Natural killer cell (primary cell): ENCODE measurements at regions not wholly inside any gene's neighbourhood (a gene's known extent, or its start where the extent isn't known, plus 50 kb on each side); places are given as distances from the start of the nearest gene placed in this dataset.
"Not testable (repeated sequence)": the region's sequence is repeated elsewhere in the genome, so short reads cannot be mapped to it uniquely, and the experiment has no call there.

ENCODE experiments used
- ATAC-seq, 3 donors: fragments of 150-1000 bp in 2 of 3; fragments of 200-7000 bp in 1 of 3; cut with Tn5 transposase; 1 replicate in 1 of 3; 2 replicates in 2 of 3; pipeline ENCODE4 v1.10.0; 2021; ENCODE audit warnings: mild to moderate bottlenecking in 2 of 3, moderate library complexity in 2 of 3
- DNase-seq, 2 donors: peaks; one replicate each; pipeline versions ENCODE4 v3.0.0 to v3.0.0-alpha.2; 2013 to 2021; ENCODE audit warnings: mixed read lengths in 1 of 2
- H3K27ac ChIP-seq: one replicate; pipeline ENCODE4 v1.5.1; 2013; ENCODE audit warnings: mild to moderate bottlenecking, low read length
- H3K27me3 ChIP-seq: one replicate; pipeline ENCODE4 v1.6.1; 2013; ENCODE audit warnings: low read length; ENCODE audit not compliant: control insufficient read depth, insufficient read depth
- H3K36me3 ChIP-seq: one replicate; pipeline ENCODE4 v1.6.1; 2013; ENCODE audit warnings: low read length; ENCODE audit not compliant: control insufficient read depth, insufficient read depth
- H3K4me1 ChIP-seq: one replicate; pipeline ENCODE4 v1.6.1; 2013; ENCODE audit warnings: low read length; ENCODE audit not compliant: control insufficient read depth, insufficient read depth
- H3K4me3 ChIP-seq: one replicate; pipeline ENCODE4 v1.5.1; 2013; ENCODE audit warnings: low read length
- H3K9me3 ChIP-seq: one replicate; pipeline ENCODE4 v1.6.1; 2013; ENCODE audit warnings: low read length; ENCODE audit not compliant: control insufficient read depth, insufficient read depth
- H3K27ac Mint-ChIP-seq, 2 donors: one replicate each; pipeline ENCODE4 v1.8.0; 2022; ENCODE audit warnings: mild to moderate bottlenecking in 2 of 2, mixed read lengths in 2 of 2, moderate library complexity in 1 of 2
- H3K27me3 Mint-ChIP-seq, 2 donors: one replicate each; pipeline ENCODE4 v1.8.0; 2022; ENCODE audit warnings: low read depth in 2 of 2, mixed read lengths in 2 of 2
- H3K36me3 Mint-ChIP-seq: one replicate; pipeline ENCODE4 v1.8.0; 2022; ENCODE audit warnings: mixed read lengths
- H3K4me1 Mint-ChIP-seq, 2 donors: one replicate each; pipeline ENCODE4 v1.8.0; 2022; ENCODE audit warnings: mixed read lengths in 2 of 2
- H3K4me3 Mint-ChIP-seq: one replicate; pipeline ENCODE4 v1.8.0; 2022; ENCODE audit warnings: mild to moderate bottlenecking, moderate library complexity, mixed read lengths
- H3K9me3 Mint-ChIP-seq, 2 donors: one replicate each; pipeline ENCODE4 v1.8.0; 2022; ENCODE audit warnings: mixed read lengths in 2 of 2
- WGBS: methylation state at CpG from one replicate; pipeline ENCODE4 v1.1.7; 2013; ENCODE audit warnings: missing lambda C conversion rate; ENCODE audit not compliant: insufficient coverage; 5-methylcytosine and 5-hydroxymethylcytosine counted together
- intact Hi-C: fragments of 100-400 bp; cut with micrococcal nuclease; formaldehyde crosslinking; loops from one replicate; pipeline ENCODE4 v1.14.2; 2022
- TF ChIP-seq, protein P1 (sequence below): fragments of 200-600 bp; IDR thresholded peaks from one replicate; pipeline ENCODE4 v1.8.0; 2022; ENCODE audit warnings: antibody characterized with exemption

DNA sequence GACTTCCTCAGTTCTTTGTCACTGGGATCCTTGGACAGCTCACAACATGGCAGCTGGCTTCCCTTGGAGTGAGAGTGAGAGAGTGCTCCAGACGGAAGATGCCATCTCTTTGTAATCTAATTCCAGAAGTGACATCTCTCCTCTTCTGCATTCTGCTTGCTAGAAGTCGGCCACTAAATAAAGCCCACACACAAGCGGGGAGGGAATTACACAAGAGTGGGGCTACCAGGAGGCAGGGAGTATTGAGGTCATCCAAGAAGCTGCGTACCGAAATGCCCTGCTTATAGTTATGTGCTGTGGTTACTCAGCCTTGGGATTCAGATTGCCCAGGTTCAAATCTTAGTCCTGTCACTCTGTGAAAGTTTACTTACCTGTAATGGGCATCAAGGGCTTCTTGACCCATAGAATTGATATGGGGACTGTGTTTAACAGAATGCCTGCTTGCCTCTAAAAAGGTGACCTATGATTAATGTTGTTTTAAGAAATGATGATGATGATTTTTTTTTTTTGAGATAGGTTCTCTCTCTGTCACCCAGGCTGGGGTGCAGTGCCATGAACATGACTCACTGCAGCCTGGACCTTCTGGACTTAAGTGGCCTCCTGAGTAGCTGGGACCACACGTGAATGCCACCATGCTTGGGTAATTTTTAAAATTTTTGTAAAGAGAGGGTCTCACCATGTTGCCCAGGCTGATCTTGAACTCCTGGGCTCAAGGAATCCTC is 120.9 kb upstream of the HS3ST2 start:
- intact Hi-C loops, result no loop called here

DNA sequence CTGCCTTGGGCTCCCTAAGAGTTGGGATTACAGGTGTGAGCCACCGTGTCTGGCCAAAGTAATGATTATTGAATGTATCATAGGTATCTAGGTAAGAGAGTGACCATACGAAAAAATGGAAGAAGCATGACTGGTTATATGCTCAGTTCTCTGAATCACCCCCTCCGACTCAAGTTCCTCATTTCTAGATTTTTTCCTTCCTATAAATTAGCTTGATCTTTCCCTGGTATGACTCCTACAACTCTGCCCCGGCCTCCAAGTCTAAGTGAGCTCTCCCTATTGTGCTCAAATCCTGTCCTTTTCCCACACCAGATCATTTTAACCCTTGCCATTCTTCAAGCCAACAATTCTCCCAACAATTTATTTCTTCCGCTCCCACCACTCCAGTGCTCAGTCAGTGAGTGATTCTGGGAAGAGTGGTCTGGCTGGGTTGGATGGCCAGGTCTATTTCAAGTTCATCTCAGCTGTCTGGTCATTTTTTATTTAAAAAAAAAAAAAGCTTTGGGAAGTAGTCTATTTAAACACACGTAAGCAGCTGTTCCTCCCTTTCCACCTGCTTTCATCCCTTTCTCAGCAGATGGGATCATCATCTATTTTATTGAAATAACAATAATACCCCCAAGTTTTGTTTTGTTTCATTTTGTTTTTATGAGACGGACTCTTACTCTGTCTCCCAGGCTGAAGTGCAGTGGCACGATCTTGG is 120.2 kb upstream of the HS3ST2 start:
- 59% methylated on average over 7 of the region's 8 CpGs for WGBS
- H3K27me3 Mint-ChIP-seq, result peaks cover 0 to 9% of the 10 kb centered on the region in 2 donors
- no peaks in the 10 kb centered on the region for H3K4me1 ChIP-seq
- ATAC-seq (no peak), DNase-seq (no peak)
- H3K36me3 ChIP-seq, result no peaks in the 10 kb centered on the region
- no peaks in the 10 kb centered on the region for H3K9me3 ChIP-seq
- no peaks in the 10 kb centered on the region for H3K36me3 Mint-ChIP-seq
- TF ChIP-seq, protein P1, sequence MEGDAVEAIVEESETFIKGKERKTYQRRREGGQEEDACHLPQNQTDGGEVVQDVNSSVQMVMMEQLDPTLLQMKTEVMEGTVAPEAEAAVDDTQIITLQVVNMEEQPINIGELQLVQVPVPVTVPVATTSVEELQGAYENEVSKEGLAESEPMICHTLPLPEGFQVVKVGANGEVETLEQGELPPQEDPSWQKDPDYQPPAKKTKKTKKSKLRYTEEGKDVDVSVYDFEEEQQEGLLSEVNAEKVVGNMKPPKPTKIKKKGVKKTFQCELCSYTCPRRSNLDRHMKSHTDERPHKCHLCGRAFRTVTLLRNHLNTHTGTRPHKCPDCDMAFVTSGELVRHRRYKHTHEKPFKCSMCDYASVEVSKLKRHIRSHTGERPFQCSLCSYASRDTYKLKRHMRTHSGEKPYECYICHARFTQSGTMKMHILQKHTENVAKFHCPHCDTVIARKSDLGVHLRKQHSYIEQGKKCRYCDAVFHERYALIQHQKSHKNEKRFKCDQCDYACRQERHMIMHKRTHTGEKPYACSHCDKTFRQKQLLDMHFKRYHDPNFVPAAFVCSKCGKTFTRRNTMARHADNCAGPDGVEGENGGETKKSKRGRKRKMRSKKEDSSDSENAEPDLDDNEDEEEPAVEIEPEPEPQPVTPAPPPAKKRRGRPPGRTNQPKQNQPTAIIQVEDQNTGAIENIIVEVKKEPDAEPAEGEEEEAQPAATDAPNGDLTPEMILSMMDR, result no peak
- H3K4me3 Mint-ChIP-seq, result no peak overlapping the region
- no peak overlapping the region for H3K27ac ChIP-seq
- H3K9me3 Mint-ChIP-seq, result no peaks in the 10 kb centered on the region
- H3K27me3 ChIP-seq, result peaks cover 4% of the 10 kb centered on the region
- H3K4me3 ChIP-seq, result no peak overlapping the region
- no peak overlapping the region for H3K27ac Mint-ChIP-seq
- intact Hi-C loops, result no loop called here
- H3K4me1 Mint-ChIP-seq, result no peaks in the 10 kb centered on the region

More for the DNA sequence above, 120.9 kb upstream of the HS3ST2 start:
- Mint-ChIP-seq H3K36me3 (no peaks in the 10 kb centered on the region), H3K9me3 (no peaks in the 10 kb centered on the region), H3K27me3 (peaks cover 0 to 1% of the 10 kb centered on the region in 2 donors), H3K4me1 (no peaks in the 10 kb centered on the region), H3K27ac (no peak overlapping the region), H3K4me3 (no peak overlapping the region)
- Histone ChIP-seq H3K27ac (no peak overlapping the region), H3K27me3 (peaks cover 4% of the 10 kb centered on the region), H3K4me1 (no peaks in the 10 kb centered on the region), H3K36me3 (no peaks in the 10 kb centered on the region), H3K9me3 (no peaks in the 10 kb centered on the region), H3K4me3 (no peak overlapping the region)
- TF ChIP-seq, protein P1, result no peak
- WGBS, result 89% methylated on average over 6 of the region's 6 CpGs
- DNase-seq (no peak), ATAC-seq (no peak)

DNA sequence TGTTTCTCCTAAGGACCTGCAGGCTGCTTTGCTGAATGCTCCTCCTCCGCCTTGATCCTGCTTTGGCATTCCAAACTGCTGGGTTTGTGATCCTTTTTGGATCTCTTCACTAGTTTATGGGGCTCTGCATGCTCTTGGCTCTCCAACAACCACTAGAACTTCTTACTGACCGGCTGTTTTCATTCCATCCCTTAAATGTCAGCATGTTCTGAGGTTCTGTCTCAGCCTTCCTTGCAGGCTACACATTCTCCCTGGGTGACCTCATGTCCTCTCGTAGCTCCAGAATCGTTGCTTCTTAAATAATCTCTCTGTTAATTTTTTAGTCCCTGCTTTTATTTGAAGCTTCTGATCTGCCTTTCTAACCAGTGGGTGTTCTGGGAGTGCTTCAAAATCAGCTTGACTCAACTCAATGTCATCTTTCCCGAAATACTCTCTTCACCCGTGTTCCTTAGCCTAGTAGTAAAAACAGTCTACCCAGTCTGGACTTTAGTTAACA is 119.0 kb upstream of the HS3ST2 start:
- no peak overlapping the region for H3K4me3 ChIP-seq
- TF ChIP-seq, protein P1, result no peak
- no peaks in the 10 kb centered on the region for H3K36me3 Mint-ChIP-seq
- intact Hi-C loops, result no loop called here
- H3K9me3 Mint-ChIP-seq, result no peaks in the 10 kb centered on the region
- no peak for ATAC-seq
- peaks cover 0 to 13% of the 10 kb centered on the region in 2 donors for H3K27me3 Mint-ChIP-seq
- no peaks in the 10 kb centered on the region for H3K36me3 ChIP-seq
- H3K9me3 ChIP-seq, result no peaks in the 10 kb centered on the region
- H3K4me1 Mint-ChIP-seq, result no peaks in the 10 kb centered on the region
- H3K27me3 ChIP-seq, result peaks cover 4% of the 10 kb centered on the region
- no peak overlapping the region for H3K27ac Mint-ChIP-seq
- no peak overlapping the region for H3K27ac ChIP-seq
- H3K4me1 ChIP-seq, result no peaks in the 10 kb centered on the region
- DNase-seq, result no peak
- no peak overlapping the region for H3K4me3 Mint-ChIP-seq
- WGBS, result 81% methylated on average over 6 of the region's 6 CpGs

DNA sequence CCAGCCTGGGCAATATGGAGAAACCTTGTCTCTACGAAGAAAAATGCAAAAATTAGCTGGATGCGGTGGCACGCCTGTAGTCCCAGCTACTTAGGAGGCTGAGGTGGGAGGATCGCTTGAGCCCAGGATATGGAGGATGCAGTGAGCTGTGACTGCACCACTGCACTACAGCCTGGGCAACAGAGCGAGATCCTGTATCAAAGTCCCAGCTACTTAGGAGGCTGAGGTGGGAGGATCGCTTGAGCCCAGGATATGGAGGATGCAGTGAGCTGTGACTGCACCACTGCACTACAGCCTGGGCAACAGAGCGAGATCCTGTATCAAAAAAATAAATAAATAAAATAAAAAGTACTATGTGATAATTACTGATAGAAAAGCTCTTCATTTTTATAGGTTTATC is 118.2 kb upstream of the HS3ST2 start:
- H3K27ac Mint-ChIP-seq, H3K4me1 ChIP-seq, DNase-seq, H3K4me3 ChIP-seq, H3K27ac ChIP-seq, H3K9me3 Mint-ChIP-seq, intact Hi-C loops, H3K36me3 Mint-ChIP-seq, ATAC-seq, H3K27me3 ChIP-seq, H3K4me3 Mint-ChIP-seq, H3K4me1 Mint-ChIP-seq, H3K36me3 ChIP-seq, H3K9me3 ChIP-seq: not testable (repeated sequence)
- WGBS, result 94% methylated on average over 6 of the region's 7 CpGs
- H3K27me3 Mint-ChIP-seq, result peaks cover 2 to 16% of the 10 kb centered on the region in 2 donors
